ENCODE measurements at regions not wholly inside any gene's neighbourhood (a gene's known extent, or its start where the extent isn't known, plus 50 kb on each side); places are given as distances from the start of the nearest gene placed in this dataset.

DNA sequence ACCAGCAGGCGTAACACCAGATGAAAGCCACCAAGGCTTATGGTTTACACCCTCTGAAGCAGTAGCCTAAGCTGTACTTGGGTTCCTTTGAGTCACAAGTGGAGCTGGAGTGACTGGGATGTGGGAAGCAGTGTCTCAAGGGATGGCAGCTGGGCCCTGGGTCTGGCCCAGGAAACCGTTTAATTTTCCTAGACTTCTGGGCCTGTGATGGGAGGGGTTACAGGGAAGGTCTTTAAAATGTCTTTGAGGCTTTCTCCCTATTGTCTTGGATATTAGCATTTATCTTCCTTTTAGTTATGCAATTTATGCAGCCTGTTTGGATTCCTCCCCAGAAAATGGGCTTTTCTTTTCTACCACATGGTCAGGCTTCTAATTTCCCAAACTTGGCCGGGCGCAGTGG is 568.2 kb downstream of the ANKRD7 start:
- no peak for DNase-seq
- TF ChIP-seq POLR2A (IDR thresholded peaks at IDR 0.05) = no peak
- TF ChIP-seq, protein P1, sequence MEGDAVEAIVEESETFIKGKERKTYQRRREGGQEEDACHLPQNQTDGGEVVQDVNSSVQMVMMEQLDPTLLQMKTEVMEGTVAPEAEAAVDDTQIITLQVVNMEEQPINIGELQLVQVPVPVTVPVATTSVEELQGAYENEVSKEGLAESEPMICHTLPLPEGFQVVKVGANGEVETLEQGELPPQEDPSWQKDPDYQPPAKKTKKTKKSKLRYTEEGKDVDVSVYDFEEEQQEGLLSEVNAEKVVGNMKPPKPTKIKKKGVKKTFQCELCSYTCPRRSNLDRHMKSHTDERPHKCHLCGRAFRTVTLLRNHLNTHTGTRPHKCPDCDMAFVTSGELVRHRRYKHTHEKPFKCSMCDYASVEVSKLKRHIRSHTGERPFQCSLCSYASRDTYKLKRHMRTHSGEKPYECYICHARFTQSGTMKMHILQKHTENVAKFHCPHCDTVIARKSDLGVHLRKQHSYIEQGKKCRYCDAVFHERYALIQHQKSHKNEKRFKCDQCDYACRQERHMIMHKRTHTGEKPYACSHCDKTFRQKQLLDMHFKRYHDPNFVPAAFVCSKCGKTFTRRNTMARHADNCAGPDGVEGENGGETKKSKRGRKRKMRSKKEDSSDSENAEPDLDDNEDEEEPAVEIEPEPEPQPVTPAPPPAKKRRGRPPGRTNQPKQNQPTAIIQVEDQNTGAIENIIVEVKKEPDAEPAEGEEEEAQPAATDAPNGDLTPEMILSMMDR (IDR thresholded peaks at IDR 0.05) = no peak
- intact Hi-C loops (cut with DNase I; ENCODE audit: low total_unique reads) = no loop called here
- H3K4me3 ChIP-seq = no peak overlapping the region
- H3K36me3 ChIP-seq = no peaks in the 10 kb centered on the region
- no peaks in the 10 kb centered on the region for H3K27me3 ChIP-seq
- no peaks in the 10 kb centered on the region for H3K9me3 ChIP-seq
- no peak overlapping the region for H3K27ac ChIP-seq
- H3K4me1 ChIP-seq = no peaks in the 10 kb centered on the region

DNA sequence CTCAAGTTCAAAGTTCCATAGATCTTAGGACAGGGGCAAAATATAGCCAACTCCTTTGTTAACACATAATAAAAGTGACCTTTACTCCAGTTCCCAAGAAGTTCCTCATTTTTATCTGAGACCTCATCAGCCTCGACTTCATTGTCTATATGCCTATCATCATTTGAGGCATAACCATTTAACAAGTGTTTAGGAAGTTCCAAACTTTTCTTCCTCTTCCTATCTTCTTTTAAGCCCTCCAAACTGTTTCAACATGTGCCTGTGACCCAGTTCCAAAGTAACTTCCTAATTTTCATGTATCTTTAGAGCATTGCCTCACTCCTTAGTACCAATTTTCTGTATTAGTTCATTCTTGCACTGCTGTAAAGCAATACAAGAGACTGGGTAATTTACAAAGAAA is 569.1 kb downstream of the ANKRD7 start:
- H3K4me3 ChIP-seq = no peak overlapping the region
- H3K36me3 ChIP-seq = no peaks in the 10 kb centered on the region
- no peak for TF ChIP-seq POLR2A (IDR thresholded peaks at IDR 0.05)
- TF ChIP-seq, protein P1 (IDR thresholded peaks at IDR 0.05) = no peak
- H3K27ac ChIP-seq = no peak overlapping the region
- intact Hi-C loops (cut with DNase I; ENCODE audit: low total_unique reads) = no loop called here
- H3K27me3 ChIP-seq = no peaks in the 10 kb centered on the region
- H3K4me1 ChIP-seq = no peaks in the 10 kb centered on the region
- no peak for DNase-seq
- no peaks in the 10 kb centered on the region for H3K9me3 ChIP-seq

DNA sequence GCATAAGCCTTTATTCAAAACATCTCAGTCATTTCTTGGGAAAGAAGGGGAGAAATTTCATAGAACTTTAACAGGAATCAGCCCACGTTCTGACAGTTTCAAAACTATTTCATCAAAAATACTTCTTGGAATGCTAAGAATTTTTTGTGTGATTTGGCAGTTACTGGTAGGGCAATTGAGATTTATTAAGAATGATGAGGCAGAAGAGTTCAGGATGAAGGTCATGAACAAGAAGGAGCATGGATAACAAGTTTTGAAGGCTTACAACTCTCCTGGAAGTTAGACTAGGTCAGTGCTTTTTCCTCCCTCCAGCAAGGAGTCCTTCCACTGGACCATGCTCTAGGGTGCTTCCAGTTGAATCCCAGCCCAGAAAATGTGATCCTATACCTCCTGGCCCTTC is 569.9 kb downstream of the ANKRD7 start:
- no peaks in the 10 kb centered on the region for H3K27me3 ChIP-seq
- no peak overlapping the region for H3K4me3 ChIP-seq
- H3K36me3 ChIP-seq = no peaks in the 10 kb centered on the region
- DNase-seq = no peak
- no peak overlapping the region for H3K27ac ChIP-seq
- H3K4me1 ChIP-seq = no peaks in the 10 kb centered on the region
- no peaks in the 10 kb centered on the region for H3K9me3 ChIP-seq
- TF ChIP-seq POLR2A (IDR thresholded peaks at IDR 0.05) = no peak
- TF ChIP-seq, protein P1 (IDR thresholded peaks at IDR 0.05) = no peak
- intact Hi-C loops (cut with DNase I; ENCODE audit: low total_unique reads) = no loop called here

DNA sequence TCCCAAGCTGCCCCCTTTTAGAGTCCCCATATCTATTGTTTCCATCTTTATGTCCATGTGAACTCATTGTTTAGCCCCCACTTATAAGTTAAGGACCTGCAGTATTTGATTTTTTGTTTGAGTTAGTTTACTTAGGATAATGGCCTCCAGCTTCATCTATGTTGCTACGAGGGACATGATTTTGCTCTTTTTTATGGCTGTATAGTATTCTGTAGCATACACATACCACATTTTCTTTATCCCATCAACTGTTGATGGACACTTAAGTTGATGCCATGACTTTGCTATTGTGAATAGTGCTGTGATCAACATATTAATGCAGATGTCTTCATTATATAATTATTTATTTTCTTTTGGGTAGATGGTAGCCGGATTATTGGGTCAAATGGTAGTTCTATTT is 576.9 kb downstream of the ANKRD7 start:
- H3K27me3 ChIP-seq = no peaks in the 10 kb centered on the region
- no peaks in the 10 kb centered on the region for H3K36me3 ChIP-seq
- intact Hi-C loops (cut with DNase I; ENCODE audit: low total_unique reads) = no loop called here
- DNase-seq = no peak
- H3K27ac ChIP-seq = no peak overlapping the region
- no peaks in the 10 kb centered on the region for H3K9me3 ChIP-seq
- no peak for TF ChIP-seq POLR2A (IDR thresholded peaks at IDR 0.05)
- TF ChIP-seq, protein P1 (IDR thresholded peaks at IDR 0.05) = no peak
- H3K4me3 ChIP-seq = no peak overlapping the region
- no peaks in the 10 kb centered on the region for H3K4me1 ChIP-seq

DNA sequence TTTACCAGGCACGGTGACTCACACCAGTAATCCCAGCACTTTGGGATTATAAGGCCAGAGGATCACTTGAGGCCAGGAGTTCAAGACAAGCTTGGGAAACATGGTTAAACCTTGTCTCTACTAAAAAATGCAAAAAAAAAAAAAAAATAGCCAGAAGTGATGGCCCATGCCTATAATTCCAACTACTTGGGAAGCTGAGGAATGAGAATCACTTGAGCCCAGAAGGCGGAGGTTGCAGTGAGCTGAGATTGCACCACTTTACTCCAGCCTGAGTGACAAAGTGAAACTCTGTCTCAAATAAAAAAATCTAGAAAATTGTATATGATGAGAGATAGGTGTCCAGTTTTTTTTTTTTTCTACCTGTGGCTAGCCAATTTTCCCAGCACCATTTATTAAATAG is 578.2 kb downstream of the ANKRD7 start:
- H3K27me3 ChIP-seq = no peaks in the 10 kb centered on the region
- no peak for DNase-seq
- intact Hi-C loops (cut with DNase I; ENCODE audit: low total_unique reads) = no loop called here
- H3K4me1 ChIP-seq = no peaks in the 10 kb centered on the region
- no peak for TF ChIP-seq POLR2A (IDR thresholded peaks at IDR 0.05)
- TF ChIP-seq, protein P1 (IDR thresholded peaks at IDR 0.05) = no peak
- H3K27ac ChIP-seq = no peak overlapping the region
- H3K4me3 ChIP-seq = no peak overlapping the region
- no peaks in the 10 kb centered on the region for H3K36me3 ChIP-seq
- H3K9me3 ChIP-seq = no peaks in the 10 kb centered on the region
